HepG2 (cell line): ENCODE measurements at regions not wholly inside any gene's neighbourhood (a gene's known extent, or its start where the extent isn't known, plus 50 kb on each side); places are given as distances from the start of the nearest gene placed in this dataset.

Experiments used
- EED ChIP-seq: sonication (generic); formaldehyde crosslinking; IDR thresholded peaks from 2 replicates; pipeline ENCODE4 v1.5.0; 2020; ENCODE audit warnings: mild to moderate bottlenecking, missing genetic modification reagents
- EZH2 ChIP-seq: conservative IDR thresholded peaks from 2 replicates; pipeline ENCODE4 v1.6.1; 2012; ENCODE audit warnings: mild to moderate bottlenecking, low read depth, low read length, moderate library complexity
- MAZ ChIP-seq, 2 experiments: sonication (generic) in 1 of 2; formaldehyde crosslinking in 1 of 2; IDR thresholded peaks; 2 replicates each; pipeline versions ENCODE4 v1.5.0 to v1.6.1; 2012 to 2020; ENCODE audit warnings: low read depth in 2 of 2, mild to moderate bottlenecking in 2 of 2, borderline replicate concordance in 1 of 2, improper control_type of control experiment in 1 of 2, low read length in 1 of 2, missing genetic modification reagents in 1 of 2, moderate library complexity in 1 of 2
- NCOA5 ChIP-seq: sonication (generic); formaldehyde crosslinking; IDR thresholded peaks from 2 replicates; pipeline ENCODE4 v1.4.0; 2020; ENCODE audit warnings: missing genetic modification reagents
- POLR2A ChIP-seq, 2 experiments: IDR thresholded peaks; 2 replicates each; pipeline ENCODE4 v1.6.1; 2011; ENCODE audit warnings: low read depth in 2 of 2, low read length in 2 of 2, mild to moderate bottlenecking in 1 of 2, moderate library complexity in 1 of 2; ENCODE audit not compliant: insufficient read depth in 1 of 2
- TAF15 ChIP-seq: fragments of 200-400 bp; formaldehyde crosslinking; IDR thresholded peaks from one replicate; pipeline ENCODE4 v1.6.1; 2018; ENCODE audit warnings: mild to moderate bottlenecking, low read depth, low read length; ENCODE audit not compliant: poor library complexity, severe bottlenecking
- ZBTB3 ChIP-seq: sonication (generic); formaldehyde crosslinking; IDR thresholded peaks from 2 replicates; pipeline ENCODE4 v1.4.0; 2020; ENCODE audit warnings: low read depth, mild to moderate bottlenecking, moderate library complexity, missing genetic modification reagents, borderline replicate concordance
- TF ChIP-seq, protein P1 (sequence below): sonication (generic); formaldehyde crosslinking; IDR thresholded peaks from 2 replicates; pipeline ENCODE4 v1.8.1; 2023; ENCODE audit warnings: missing genetic modification reagents, inconsistent platforms, borderline replicate concordance

- TF ChIP-seq TAF15 = no peak
- TF ChIP-seq EZH2 = no peak
- TF ChIP-seq MAZ (IDR thresholded peaks at IDR 0.05; ENCODE audit: borderline replicate concordance, low read depth, low read length) = no peak
- no peak for TF ChIP-seq MAZ (CRISPR knock-in tag; IDR thresholded peaks at IDR 0.05; ENCODE audit: low read depth)
- TF ChIP-seq ZBTB3 (CRISPR knock-in tag) = no peak
- no peak for TF ChIP-seq NCOA5
- TF ChIP-seq, protein P1, sequence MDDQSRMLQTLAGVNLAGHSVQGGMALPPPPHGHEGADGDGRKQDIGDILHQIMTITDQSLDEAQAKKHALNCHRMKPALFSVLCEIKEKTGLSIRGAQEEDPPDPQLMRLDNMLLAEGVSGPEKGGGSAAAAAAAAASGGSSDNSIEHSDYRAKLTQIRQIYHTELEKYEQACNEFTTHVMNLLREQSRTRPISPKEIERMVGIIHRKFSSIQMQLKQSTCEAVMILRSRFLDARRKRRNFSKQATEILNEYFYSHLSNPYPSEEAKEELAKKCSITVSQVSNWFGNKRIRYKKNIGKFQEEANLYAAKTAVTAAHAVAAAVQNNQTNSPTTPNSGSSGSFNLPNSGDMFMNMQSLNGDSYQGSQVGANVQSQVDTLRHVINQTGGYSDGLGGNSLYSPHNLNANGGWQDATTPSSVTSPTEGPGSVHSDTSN (CRISPR knock-in tag) = no peak
- TF ChIP-seq EED = no peak
- no peak for TF ChIP-seq POLR2A (IDR thresholded peaks at IDR 0.05; ENCODE audit: insufficient read depth in 1 of 2, low read depth in 2 of 2, low read length in 2 of 2)
These were observed 235.5 kb downstream of the STK31 start for GRCh38 chr7:23945472-23945871.
